Activated T-cell treated with anti-CD3 and anti-CD28 coated beads, Interleukin-2, amount 50 U/mL, for 48 hours (primary cell): ENCODE measurements at regions not wholly inside any gene's neighbourhood (a gene's known extent, or its start where the extent isn't known, plus 50 kb on each side); places are given as distances from the start of the nearest gene placed in this dataset.
"Not testable (repeated sequence)": the region's sequence is repeated elsewhere in the genome, so short reads cannot be mapped to it uniquely, and the experiment has no call there.

ENCODE experiments used
- DNase-seq, 2 experiments: peaks; one replicate each; pipeline ENCODE4 v3.0.0-alpha.2; 2020

- DNase-seq = not testable (repeated sequence)
Measured at GRCh38 chr9:2279138-2279537, 264.0 kb downstream of the SMARCA2 start.

- no peak for DNase-seq
Measured at GRCh38 chr9:2281031-2281802, 266.1 kb downstream of the SMARCA2 start.

GRCh38 chr9:2281803-2282185 is 266.6 kb downstream of the SMARCA2 start:
- no peak for DNase-seq

GRCh38 chr9:2284770-2285169 is 269.6 kb downstream of the SMARCA2 start:
- no peak for DNase-seq

GRCh38 chr9:2285416-2286332 is 270.5 kb downstream of the SMARCA2 start:
- DNase-seq = no peak

GRCh38 chr9:2286333-2286705 is 271.2 kb downstream of the SMARCA2 start:
- DNase-seq = no peak

- no peak for DNase-seq
Measured at GRCh38 chr9:2286825-2287455, 271.8 kb downstream of the SMARCA2 start.

GRCh38 chr9:2288309-2288708 is 273.2 kb downstream of the SMARCA2 start:
- no peak for DNase-seq

- DNase-seq = no peak
Measured at GRCh38 chr9:2289263-2289662, 274.1 kb downstream of the SMARCA2 start.

- DNase-seq = no peak
Measured at GRCh38 chr9:2290382-2290781, 275.2 kb downstream of the SMARCA2 start.

GRCh38 chr9:2291980-2292704 is 277.0 kb downstream of the SMARCA2 start:
- no peak for DNase-seq

- no peak for DNase-seq
Measured at GRCh38 chr9:2292733-2293132, 277.6 kb downstream of the SMARCA2 start.

GRCh38 chr9:2297771-2298170 is 282.6 kb downstream of the SMARCA2 start:
- DNase-seq = no peak

- no peak for DNase-seq
Measured at GRCh38 chr9:2298217-2298616, 283.1 kb downstream of the SMARCA2 start.

GRCh38 chr9:2299156-2299842 is 284.2 kb downstream of the SMARCA2 start:
- no peak for DNase-seq

- no peak for DNase-seq
Measured at GRCh38 chr9:2299843-2300205, 284.7 kb downstream of the SMARCA2 start.

GRCh38 chr9:2300325-2300724 is 285.2 kb downstream of the SMARCA2 start:
- DNase-seq = no peak

GRCh38 chr9:2302606-2303005 is 287.5 kb downstream of the SMARCA2 start:
- no peak for DNase-seq

GRCh38 chr9:2303056-2303455 is 287.9 kb downstream of the SMARCA2 start:
- no peak for DNase-seq

GRCh38 chr9:2307480-2307879 is 292.3 kb downstream of the SMARCA2 start:
- no peak for DNase-seq

- DNase-seq = no peak
Measured at GRCh38 chr9:2311920-2312319, 296.8 kb downstream of the SMARCA2 start.

GRCh38 chr9:2313512-2313911 is 298.4 kb downstream of the SMARCA2 start:
- DNase-seq = no peak
